Stimulated activated CD4-positive, alpha-beta T cell treated with anti-CD3 and anti-CD28 coated beads, Interleukin-12 subunit alpha, Interleukin-12 subunit beta, amount 100 ng/mL, for 24 hours (primary cell): ENCODE measurements at regions not wholly inside any gene's neighbourhood (a gene's known extent, or its start where the extent isn't known, plus 50 kb on each side); places are given as distances from the start of the nearest gene placed in this dataset.
"Not testable (repeated sequence)": the region's sequence is repeated elsewhere in the genome, so short reads cannot be mapped to it uniquely, and the experiment has no call there.

Experiments used
- DNase-seq, 2 experiments: peaks; one replicate each; pipeline ENCODE4 v3.0.0-alpha.2; 2020; ENCODE audit warnings: low read depth in 2 of 2

DNA sequence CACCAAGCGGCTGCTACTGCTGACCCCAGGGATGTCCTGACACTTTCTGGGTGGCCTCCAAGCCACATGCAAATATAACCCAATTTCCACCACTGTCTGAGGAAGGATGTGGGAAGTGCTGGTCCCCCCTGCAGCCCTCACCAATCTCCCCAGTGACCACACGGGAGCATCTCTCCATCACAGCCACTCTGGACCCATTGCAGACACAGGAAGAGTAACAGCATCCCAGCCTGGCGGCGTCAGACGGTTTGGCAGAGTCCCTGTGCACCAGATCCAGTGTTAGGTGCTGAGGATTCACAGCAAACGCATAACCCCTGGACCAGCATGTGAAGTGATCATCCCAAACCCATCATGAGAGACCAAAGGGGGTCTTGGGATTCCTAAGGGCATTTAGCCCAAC lies 163.7 kb upstream of the TNRC6C start:
- DNase-seq, result no peak

- no peak for DNase-seq
These were observed 162.8 kb upstream of the TNRC6C start for GRCh38 chr17:77795685-77796084.

DNA sequence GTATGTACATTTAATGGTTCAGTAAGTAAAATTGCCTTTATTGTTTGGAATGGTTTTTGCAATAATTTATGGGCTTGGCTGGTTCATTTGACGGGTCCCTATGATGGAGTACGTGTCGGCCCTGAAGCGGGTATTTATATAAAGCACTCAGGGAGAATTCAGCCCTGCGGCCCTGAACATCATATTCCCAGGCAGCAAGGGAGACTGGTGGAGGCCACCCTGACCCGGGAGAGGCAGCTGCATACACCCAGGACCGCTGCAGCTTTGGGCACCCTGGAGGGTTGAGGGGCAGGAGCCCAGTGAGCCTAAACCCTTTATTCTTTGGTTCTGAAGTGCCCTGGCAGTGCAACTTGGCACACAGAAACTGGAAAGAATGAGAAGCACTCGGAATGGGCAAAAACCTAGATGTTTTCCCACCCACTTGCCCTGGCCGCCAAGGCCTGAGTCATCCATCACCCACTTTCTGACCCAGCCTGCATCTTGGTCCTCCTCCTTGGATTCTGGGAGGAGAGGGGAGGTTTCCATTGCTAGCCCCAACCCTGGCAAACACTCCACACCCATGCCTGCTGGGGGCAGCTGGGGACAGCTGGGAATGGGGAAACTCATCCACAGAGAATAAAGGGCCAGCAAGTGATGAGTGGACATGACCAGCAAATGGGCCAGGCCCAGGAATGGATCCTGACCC lies 162.2 kb upstream of the TNRC6C start:
- no peak for DNase-seq

- no peak for DNase-seq
These were observed 160.5 kb upstream of the TNRC6C start for GRCh38 chr17:77798031-77798430.

DNA sequence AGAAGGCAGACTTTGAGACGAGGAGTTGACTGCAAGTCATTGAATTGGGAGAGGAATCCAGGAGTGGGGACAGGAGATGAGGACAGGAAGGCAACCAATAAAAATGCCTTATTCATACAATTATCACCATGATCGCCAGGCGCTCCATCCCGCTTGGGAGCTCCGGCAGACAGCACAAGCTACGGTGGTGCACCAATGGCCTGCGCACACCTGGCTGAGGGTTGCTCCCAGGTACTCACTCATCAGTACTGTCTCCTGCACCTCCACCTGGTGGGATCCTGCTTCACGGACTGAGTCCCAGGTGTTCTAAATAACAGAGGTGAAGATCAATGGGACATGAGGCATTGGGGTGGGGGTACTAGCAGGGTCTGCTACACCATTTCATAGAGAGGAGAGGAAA lies 160.0 kb upstream of the TNRC6C start:
- no peak for DNase-seq

GRCh38 chr17:77800816-77801215 lies 157.7 kb upstream of the TNRC6C start:
- DNase-seq, result no peak

DNA sequence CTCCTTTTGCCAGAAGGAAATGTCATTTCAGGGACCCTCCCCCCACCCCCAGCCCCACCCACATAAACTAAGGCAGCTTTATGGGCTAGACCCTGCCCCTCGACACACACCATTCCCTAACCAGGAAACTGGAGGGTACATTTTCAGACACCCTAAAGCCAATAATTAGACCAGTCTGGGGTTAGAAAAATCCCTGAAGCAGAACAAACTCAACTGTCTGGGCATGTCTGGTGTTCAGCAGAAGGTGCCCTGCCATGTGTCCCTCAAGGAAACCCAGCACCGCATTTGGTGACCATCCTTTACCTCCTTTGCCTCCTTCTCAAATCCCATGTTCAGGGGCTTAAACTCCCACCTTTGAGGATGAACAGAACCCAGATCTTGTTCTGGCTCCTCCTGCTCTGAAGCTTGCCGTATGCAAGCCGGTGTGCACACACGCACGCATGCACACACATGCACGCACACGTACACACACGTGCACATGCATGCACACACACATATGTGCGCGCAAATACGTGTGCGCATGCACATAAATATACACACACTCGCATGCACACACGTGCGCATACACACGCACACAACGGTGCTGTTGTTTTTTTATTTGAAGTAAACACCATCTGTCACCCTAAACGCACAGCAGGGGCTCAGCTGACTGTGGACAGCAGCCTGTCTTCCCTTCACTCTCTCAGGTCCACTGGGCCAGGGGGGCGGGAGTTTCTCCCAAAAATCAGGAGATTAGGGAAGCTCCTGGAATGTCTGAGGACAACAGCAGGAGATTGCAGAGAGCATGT lies 156.8 kb upstream of the TNRC6C start:
- DNase-seq, result no peak

GRCh38 chr17:77802333-77802615 lies 156.2 kb upstream of the TNRC6C start:
- no peak for DNase-seq

- no peak for DNase-seq
These were observed 155.7 kb upstream of the TNRC6C start for GRCh38 chr17:77802811-77803220.

DNA sequence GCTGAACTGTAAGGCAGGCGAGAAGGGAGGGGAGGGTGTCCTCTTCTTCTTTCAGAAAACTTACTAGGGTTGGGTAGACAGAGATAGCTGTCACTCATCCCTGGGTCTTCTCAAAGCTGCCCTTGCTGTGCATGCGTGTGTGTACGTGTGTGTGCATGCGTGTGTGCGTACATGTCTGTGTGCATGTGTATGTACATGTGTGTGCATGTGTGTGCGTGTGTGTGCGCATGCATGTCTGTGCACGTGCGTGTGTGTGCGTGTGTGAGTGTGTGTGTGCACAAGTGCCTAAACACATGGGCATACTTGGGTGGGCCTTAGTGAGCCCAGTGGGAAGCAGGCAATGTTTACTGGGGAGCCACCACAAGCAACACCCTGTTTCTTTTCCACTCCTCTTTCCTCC lies 154.8 kb upstream of the TNRC6C start:
- no peak for DNase-seq

DNA sequence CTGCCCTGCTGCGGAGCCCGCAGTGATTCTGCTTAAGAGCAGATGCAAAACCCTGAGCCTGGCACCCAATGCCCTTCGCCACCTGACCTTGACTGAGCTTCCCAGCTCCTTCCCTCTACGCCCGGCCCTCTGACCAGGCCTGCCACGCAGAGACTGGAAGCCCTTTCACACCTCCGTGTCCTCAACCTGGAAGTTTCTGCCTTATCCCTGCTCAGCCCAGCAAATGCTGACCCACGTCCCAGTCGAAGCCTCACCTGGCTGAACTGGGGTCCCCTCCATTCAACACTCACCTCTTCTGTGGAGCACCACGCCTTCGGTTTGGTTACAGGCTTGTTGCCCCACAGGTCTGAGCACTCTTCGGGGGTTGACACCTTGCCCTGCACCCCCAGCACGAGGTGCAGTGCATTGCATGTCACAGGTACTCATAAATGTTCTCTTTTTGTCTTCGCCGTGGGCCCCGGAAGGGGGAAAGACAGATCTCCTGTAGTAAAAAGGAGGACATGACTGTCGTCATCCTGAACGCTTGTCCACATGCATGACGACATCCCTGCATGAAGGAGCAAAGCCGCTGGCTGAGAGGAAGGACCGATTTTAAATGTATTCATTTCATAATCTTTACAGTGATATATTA lies 153.6 kb upstream of the TNRC6C start:
- DNase-seq, result no peak

GRCh38 chr17:77805970-77806369 lies 152.5 kb upstream of the TNRC6C start:
- DNase-seq, result not testable (repeated sequence)

- DNase-seq, result no peak
These were observed 151.3 kb upstream of the TNRC6C start for GRCh38 chr17:77807051-77807745.

- DNase-seq, result no peak
These were observed 150.6 kb upstream of the TNRC6C start for GRCh38 chr17:77807746-77808441.

GRCh38 chr17:77808686-77809425 lies 149.6 kb upstream of the TNRC6C start:
- DNase-seq, result no peak

DNA sequence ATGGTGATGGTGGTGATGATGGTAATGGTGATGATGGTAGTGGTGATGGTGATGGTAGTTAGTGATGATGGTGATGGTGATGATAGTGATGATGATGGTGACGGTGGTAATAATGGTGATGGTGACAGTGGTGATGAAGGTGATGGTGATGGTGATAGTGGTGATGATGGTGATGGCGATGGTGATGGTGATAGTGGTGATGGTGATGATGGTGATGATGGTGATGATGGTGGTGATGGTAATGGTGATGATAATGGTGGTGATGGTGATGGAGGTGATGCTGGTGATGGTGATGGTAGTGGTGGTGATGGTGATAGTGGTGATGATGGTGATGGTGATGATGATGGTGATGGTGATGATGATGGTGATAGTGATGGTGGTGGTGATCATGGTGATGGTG lies 148.7 kb upstream of the TNRC6C start:
- DNase-seq, result no peak

- no peak for DNase-seq
These were observed 148.0 kb upstream of the TNRC6C start for GRCh38 chr17:77810536-77810935.

GRCh38 chr17:77811521-77811920 lies 147.0 kb upstream of the TNRC6C start:
- DNase-seq, result no peak

- no peak for DNase-seq
These were observed 144.3 kb upstream of the TNRC6C start for GRCh38 chr17:77814091-77814772.

DNA sequence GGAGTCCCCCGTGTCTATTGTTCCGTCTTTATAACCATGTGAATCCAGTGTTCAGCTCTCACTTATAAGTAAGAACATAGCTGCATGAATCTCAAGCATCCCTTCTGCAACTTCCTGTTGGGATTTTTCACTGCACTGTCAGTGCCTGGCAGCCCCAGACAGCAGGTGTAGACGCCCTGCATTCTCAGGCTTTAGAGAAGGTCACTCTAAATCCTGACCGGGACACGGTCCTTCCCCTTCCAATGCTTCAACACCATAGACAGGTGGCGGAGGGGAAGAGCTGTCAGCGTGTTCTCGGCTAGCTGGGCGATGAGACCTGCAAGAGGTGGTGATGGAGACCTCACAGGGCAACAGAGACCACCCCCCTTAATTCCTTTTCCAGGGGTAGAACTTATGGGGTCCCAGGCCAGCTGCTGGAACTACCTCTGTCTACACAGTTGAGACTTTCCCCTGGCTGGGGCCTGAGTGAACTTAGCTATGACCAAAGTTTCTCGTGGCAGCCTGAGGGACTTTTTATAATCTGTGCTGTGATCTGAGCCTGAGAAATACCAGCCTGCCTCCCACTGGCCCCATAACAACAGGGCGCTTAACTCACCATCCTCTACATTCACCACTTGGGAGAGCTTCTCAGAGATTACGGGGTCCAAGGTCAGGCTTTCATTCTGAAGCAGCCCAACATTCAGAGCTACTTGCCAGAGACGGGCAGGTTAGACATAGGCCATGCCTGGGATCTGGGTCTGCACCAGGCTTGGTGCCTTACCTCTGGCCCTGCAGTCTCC lies 143.2 kb upstream of the TNRC6C start:
- no peak for DNase-seq
